ENCODE measurements at regions not wholly inside any gene's neighbourhood (a gene's known extent, or its start where the extent isn't known, plus 50 kb on each side); places are given as distances from the start of the nearest gene placed in this dataset.

DNA sequence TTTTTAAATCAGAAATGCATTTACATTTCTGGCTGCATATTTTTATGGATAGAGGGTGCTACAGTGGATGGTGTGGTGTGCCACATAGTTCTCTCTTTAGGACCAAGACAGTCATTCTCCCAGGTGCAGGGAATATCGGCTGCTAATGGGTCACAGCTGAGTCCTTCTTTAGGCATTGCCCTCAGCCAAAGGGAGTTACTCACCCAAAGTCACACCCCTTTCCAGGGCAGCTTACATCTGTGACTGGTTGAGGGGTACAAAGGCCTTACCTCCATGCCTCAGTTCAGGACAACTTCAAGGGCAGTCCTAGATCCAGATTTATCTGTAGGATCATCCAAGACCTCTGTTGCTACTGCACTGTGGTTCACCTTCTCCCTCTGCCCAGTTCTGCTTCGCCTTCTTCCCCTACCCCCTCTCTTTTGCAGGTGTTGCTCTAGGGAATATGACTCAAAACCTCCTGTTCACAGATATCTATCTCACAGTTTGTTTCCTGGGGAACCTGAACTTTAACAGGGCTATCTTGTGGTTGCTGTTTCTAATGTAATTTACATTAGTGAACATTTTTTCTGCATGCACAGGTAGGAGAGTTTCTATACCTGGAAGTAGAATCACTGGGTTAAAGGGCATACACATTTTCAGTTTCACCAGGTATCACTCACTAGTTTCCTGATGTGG, 413.9 kb downstream of the RPS6KC1 start:
- TF ChIP-seq, protein P1, sequence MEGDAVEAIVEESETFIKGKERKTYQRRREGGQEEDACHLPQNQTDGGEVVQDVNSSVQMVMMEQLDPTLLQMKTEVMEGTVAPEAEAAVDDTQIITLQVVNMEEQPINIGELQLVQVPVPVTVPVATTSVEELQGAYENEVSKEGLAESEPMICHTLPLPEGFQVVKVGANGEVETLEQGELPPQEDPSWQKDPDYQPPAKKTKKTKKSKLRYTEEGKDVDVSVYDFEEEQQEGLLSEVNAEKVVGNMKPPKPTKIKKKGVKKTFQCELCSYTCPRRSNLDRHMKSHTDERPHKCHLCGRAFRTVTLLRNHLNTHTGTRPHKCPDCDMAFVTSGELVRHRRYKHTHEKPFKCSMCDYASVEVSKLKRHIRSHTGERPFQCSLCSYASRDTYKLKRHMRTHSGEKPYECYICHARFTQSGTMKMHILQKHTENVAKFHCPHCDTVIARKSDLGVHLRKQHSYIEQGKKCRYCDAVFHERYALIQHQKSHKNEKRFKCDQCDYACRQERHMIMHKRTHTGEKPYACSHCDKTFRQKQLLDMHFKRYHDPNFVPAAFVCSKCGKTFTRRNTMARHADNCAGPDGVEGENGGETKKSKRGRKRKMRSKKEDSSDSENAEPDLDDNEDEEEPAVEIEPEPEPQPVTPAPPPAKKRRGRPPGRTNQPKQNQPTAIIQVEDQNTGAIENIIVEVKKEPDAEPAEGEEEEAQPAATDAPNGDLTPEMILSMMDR (IDR thresholded peaks at IDR 0.05), result no peak
- TF ChIP-seq, protein P2, sequence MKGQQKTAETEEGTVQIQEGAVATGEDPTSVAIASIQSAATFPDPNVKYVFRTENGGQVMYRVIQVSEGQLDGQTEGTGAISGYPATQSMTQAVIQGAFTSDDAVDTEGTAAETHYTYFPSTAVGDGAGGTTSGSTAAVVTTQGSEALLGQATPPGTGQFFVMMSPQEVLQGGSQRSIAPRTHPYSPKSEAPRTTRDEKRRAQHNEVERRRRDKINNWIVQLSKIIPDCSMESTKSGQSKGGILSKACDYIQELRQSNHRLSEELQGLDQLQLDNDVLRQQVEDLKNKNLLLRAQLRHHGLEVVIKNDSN (CRISPR knock-in tag; IDR thresholded peaks at IDR 0.05), result no peak
- no peak for TF ChIP-seq ZNF232 (CRISPR knock-in tag; IDR thresholded peaks at IDR 0.05)
- TF ChIP-seq, protein P3, sequence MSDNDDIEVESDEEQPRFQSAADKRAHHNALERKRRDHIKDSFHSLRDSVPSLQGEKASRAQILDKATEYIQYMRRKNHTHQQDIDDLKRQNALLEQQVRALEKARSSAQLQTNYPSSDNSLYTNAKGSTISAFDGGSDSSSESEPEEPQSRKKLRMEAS (CRISPR knock-in tag; IDR thresholded peaks at IDR 0.05), result no peak
- TF ChIP-seq FOXJ3 (CRISPR knock-in tag; IDR thresholded peaks at IDR 0.05; ENCODE audit: borderline replicate concordance), result no peak
- TF ChIP-seq FOXP4 (CRISPR knock-in tag; IDR thresholded peaks at IDR 0.05), result no peak
- TF ChIP-seq ARID4B (CRISPR knock-in tag; IDR thresholded peaks at IDR 0.05; ENCODE audit: borderline replicate concordance), result no peak
- no peak for TF ChIP-seq NR1H2 (CRISPR knock-in tag; IDR thresholded peaks at IDR 0.05)
- TF ChIP-seq, protein P4, sequence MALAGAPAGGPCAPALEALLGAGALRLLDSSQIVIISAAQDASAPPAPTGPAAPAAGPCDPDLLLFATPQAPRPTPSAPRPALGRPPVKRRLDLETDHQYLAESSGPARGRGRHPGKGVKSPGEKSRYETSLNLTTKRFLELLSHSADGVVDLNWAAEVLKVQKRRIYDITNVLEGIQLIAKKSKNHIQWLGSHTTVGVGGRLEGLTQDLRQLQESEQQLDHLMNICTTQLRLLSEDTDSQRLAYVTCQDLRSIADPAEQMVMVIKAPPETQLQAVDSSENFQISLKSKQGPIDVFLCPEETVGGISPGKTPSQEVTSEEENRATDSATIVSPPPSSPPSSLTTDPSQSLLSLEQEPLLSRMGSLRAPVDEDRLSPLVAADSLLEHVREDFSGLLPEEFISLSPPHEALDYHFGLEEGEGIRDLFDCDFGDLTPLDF (CRISPR knock-in tag; IDR thresholded peaks at IDR 0.05), result no peak
- TF ChIP-seq, protein P5, sequence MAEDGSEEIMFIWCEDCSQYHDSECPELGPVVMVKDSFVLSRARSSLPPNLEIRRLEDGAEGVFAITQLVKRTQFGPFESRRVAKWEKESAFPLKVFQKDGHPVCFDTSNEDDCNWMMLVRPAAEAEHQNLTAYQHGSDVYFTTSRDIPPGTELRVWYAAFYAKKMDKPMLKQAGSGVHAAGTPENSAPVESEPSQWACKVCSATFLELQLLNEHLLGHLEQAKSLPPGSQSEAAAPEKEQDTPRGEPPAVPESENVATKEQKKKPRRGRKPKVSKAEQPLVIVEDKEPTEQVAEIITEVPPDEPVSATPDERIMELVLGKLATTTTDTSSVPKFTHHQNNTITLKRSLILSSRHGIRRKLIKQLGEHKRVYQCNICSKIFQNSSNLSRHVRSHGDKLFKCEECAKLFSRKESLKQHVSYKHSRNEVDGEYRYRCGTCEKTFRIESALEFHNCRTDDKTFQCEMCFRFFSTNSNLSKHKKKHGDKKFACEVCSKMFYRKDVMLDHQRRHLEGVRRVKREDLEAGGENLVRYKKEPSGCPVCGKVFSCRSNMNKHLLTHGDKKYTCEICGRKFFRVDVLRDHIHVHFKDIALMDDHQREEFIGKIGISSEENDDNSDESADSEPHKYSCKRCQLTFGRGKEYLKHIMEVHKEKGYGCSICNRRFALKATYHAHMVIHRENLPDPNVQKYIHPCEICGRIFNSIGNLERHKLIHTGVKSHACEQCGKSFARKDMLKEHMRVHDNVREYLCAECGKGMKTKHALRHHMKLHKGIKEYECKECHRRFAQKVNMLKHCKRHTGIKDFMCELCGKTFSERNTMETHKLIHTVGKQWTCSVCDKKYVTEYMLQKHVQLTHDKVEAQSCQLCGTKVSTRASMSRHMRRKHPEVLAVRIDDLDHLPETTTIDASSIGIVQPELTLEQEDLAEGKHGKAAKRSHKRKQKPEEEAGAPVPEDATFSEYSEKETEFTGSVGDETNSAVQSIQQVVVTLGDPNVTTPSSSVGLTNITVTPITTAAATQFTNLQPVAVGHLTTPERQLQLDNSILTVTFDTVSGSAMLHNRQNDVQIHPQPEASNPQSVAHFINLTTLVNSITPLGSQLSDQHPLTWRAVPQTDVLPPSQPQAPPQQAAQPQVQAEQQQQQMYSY (CRISPR knock-in tag; IDR thresholded peaks at IDR 0.05), result no peak
- no peak for TF ChIP-seq FOXP1 (CRISPR knock-in tag; IDR thresholded peaks at IDR 0.05; ENCODE audit: borderline replicate concordance)
- no peak for TF ChIP-seq CREB1 (CRISPR knock-in tag; IDR thresholded peaks at IDR 0.05)
- no peak for TF ChIP-seq NR3C1 (CRISPR knock-in tag; conservative IDR thresholded peaks at IDR 0.05; ENCODE audit: low read depth)
- TF ChIP-seq, protein P6, sequence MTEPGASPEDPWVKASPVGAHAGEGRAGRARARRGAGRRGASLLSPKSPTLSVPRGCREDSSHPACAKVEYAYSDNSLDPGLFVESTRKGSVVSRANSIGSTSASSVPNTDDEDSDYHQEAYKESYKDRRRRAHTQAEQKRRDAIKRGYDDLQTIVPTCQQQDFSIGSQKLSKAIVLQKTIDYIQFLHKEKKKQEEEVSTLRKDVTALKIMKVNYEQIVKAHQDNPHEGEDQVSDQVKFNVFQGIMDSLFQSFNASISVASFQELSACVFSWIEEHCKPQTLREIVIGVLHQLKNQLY (CRISPR knock-in tag; IDR thresholded peaks at IDR 0.05), result no peak
